ENCODE measurements at regions not wholly inside any gene's neighbourhood (a gene's known extent, or its start where the extent isn't known, plus 50 kb on each side); places are given as distances from the start of the nearest gene placed in this dataset.
"Not testable (repeated sequence)": the region's sequence is repeated elsewhere in the genome, so short reads cannot be mapped to it uniquely, and the experiment has no call there.

DNA sequence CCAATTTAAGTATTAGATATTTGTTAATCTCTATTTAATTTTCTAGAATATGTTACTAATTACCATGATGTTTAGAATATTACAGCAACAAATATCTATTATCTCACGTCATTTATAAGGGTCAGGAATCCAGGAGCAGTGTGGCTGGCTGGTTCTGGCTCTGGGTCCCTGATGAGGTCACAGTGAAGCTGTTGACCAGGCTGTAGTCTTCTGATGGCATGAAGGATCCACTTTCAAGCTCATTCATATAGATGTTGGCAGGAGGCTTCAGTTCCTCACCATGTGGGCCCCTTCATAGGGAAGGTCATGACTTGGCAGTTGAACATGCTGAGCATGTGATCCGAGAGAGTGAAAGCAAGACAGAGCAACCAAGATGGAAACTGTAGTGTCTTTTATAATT is 375.6 kb downstream of the ATP23 start:
- H3K4me3 ChIP-seq (ENCODE audit: low read depth, low read length): no peak overlapping the region
- H3K27ac ChIP-seq: no peak overlapping the region
- in situ Hi-C loops (cut with HindIII; ENCODE audit: low pct_ligation_motif_present, low sequenced_read_pairs): no loop called here
- no peak for DNase-seq
- TF ChIP-seq, protein P1, sequence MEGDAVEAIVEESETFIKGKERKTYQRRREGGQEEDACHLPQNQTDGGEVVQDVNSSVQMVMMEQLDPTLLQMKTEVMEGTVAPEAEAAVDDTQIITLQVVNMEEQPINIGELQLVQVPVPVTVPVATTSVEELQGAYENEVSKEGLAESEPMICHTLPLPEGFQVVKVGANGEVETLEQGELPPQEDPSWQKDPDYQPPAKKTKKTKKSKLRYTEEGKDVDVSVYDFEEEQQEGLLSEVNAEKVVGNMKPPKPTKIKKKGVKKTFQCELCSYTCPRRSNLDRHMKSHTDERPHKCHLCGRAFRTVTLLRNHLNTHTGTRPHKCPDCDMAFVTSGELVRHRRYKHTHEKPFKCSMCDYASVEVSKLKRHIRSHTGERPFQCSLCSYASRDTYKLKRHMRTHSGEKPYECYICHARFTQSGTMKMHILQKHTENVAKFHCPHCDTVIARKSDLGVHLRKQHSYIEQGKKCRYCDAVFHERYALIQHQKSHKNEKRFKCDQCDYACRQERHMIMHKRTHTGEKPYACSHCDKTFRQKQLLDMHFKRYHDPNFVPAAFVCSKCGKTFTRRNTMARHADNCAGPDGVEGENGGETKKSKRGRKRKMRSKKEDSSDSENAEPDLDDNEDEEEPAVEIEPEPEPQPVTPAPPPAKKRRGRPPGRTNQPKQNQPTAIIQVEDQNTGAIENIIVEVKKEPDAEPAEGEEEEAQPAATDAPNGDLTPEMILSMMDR (IDR thresholded peaks at IDR 0.05; ENCODE audit: low read depth, low read length, missing control alignments): no peak
- no peaks in the 10 kb centered on the region for H3K27me3 ChIP-seq (replicated peaks)
- H3K36me3 ChIP-seq (replicated peaks): no peaks in the 10 kb centered on the region

DNA sequence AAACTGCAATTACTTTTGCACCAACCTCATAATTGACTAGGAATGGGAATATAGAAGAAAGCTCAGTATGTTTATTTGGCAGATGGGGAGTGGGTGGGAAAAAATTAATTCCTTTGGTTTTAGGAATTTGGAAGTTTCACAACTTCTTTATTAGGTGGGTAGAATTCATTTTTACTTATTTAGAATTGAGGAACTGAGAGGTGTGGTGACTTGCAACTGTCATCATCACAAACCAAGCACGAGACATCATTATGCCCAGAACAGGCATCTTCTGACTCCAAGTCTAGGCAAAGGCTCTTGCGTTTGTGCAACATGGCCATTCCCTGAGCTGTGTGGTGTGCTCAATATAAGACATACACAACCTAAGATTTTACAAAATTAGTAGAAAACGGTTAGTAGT is 380.0 kb downstream of the ATP23 start:
- TF ChIP-seq, protein P1 (IDR thresholded peaks at IDR 0.05; ENCODE audit: low read depth, low read length, missing control alignments): no peak
- in situ Hi-C loops (cut with HindIII; ENCODE audit: low pct_ligation_motif_present, low sequenced_read_pairs): no loop called here
- Histone ChIP-seq H3K4me3 (ENCODE audit: low read depth, low read length) (no peak overlapping the region), H3K27ac (no peak overlapping the region), H3K36me3 (replicated peaks) (no peaks in the 10 kb centered on the region), H3K27me3 (replicated peaks) (no peaks in the 10 kb centered on the region)
- DNase-seq: no peak

DNA sequence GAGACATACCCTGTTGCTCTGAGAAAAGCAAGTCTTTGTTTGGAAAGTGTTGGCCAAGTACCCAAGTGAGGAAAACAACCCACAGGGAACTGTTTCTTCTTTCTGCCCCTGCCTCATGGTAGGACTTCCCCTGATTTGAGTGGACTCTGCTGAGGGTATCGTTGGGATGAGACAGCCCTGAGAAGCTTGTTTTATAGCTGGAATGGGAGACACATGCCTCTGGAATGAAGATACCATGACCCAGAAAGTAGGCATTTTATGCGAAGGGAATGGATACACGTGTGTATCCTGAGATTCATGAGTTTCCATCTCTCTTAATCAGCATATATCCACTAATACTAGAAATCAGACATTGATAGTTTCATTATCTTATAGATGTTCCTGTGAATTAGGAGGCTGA is 382.3 kb downstream of the ATP23 start:
- Histone ChIP-seq H3K27ac (no peak overlapping the region), H3K27me3 (replicated peaks) (no peaks in the 10 kb centered on the region), H3K4me3 (ENCODE audit: low read depth, low read length) (no peak overlapping the region), H3K36me3 (replicated peaks) (no peaks in the 10 kb centered on the region)
- TF ChIP-seq, protein P1 (IDR thresholded peaks at IDR 0.05; ENCODE audit: low read depth, low read length, missing control alignments): no peak
- no peak for DNase-seq
- in situ Hi-C loops (cut with HindIII; ENCODE audit: low pct_ligation_motif_present, low sequenced_read_pairs): no loop called here

DNA sequence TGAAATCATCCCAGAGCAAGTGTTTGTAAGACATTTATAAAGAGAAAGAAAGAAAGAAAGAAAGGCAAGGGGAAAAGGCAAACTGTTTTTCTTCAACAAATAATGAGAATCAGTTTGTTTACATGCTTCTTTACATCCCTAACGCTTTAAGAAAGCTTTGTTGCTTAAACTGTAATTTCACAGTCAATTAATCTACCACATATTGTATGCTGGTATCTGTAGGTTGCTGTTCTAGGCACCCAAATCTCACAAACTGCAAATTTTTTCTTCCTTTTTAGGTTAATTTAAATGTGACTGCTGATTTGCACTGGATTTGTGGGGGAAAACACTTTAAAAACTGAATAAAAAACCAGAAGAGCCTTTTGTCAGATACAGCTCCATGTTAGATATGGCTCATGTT is 384.2 kb downstream of the ATP23 start:
- TF ChIP-seq, protein P1 (IDR thresholded peaks at IDR 0.05; ENCODE audit: low read depth, low read length, missing control alignments): no peak
- Histone ChIP-seq H3K4me3 (ENCODE audit: low read depth, low read length) (no peak overlapping the region), H3K27ac (no peak overlapping the region), H3K27me3 (replicated peaks) (no peaks in the 10 kb centered on the region), H3K36me3 (replicated peaks) (no peaks in the 10 kb centered on the region)
- in situ Hi-C loops (cut with HindIII; ENCODE audit: low pct_ligation_motif_present, low sequenced_read_pairs): no loop called here
- DNase-seq: no peak

DNA sequence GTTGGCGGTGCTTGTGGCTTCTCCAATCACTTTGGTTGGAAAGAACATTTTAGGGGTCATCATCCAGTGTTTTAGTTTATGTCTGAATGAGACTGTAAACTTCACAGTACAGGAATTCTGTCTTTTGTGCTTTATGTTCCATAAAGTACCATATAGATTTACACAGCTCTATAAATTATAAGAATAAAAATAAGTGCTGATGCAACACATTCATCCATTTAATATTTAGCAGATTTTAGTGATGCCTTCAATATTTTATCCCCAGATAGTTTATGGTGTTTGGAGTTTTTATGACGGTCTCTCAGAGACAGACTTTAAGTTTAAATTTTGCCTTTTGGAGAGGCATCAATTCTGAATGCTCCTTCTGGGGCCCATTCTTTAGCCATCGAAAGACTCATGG is 385.2 kb downstream of the ATP23 start:
- Histone ChIP-seq H3K27me3 (replicated peaks) (no peaks in the 10 kb centered on the region), H3K4me3 (ENCODE audit: low read depth, low read length) (no peak overlapping the region), H3K27ac (no peak overlapping the region), H3K36me3 (replicated peaks) (no peaks in the 10 kb centered on the region)
- TF ChIP-seq, protein P1 (IDR thresholded peaks at IDR 0.05; ENCODE audit: low read depth, low read length, missing control alignments): no peak
- in situ Hi-C loops (cut with HindIII; ENCODE audit: low pct_ligation_motif_present, low sequenced_read_pairs): no loop called here
- no peak for DNase-seq

DNA sequence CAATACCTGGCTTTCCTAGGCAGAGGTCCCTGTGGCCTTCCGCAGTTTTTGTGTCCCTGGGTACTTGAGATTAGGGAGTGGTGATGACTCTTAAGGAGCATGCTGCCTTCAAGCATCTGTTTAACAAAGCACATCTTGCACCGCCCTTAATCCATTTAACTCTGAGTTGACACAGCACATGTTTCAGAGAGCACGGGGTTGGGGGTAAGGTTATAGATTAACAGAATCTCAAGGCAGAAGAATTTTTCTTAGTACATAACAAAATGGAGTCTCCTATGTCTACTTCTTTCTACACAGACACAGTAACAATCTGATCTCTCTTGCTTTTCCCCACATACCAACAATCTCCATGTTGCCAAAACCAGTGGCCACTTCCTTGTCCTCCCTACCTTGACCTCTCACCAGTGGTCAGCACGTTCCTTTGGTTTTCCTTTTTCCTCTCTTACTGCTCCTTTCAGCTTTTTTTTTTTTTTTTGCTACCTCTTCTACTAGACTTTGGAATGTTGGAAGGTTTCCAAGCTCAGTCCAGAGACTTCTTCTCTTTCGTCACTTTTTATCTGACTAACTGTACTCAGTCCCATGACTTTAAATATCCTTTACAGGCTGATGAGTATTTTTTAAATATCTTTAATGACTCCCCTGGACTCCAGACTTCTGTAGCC is 395.3 kb downstream of the ATP23 start:
- H3K27me3 ChIP-seq (replicated peaks); H3K4me3 ChIP-seq (ENCODE audit: low read depth, low read length); H3K36me3 ChIP-seq (replicated peaks); in situ Hi-C loops (cut with HindIII; ENCODE audit: low pct_ligation_motif_present, low sequenced_read_pairs): not testable (repeated sequence)
- DNase-seq: peak; percentile 90
- peak overlapping the region; percentile 85 for H3K27ac ChIP-seq

DNA sequence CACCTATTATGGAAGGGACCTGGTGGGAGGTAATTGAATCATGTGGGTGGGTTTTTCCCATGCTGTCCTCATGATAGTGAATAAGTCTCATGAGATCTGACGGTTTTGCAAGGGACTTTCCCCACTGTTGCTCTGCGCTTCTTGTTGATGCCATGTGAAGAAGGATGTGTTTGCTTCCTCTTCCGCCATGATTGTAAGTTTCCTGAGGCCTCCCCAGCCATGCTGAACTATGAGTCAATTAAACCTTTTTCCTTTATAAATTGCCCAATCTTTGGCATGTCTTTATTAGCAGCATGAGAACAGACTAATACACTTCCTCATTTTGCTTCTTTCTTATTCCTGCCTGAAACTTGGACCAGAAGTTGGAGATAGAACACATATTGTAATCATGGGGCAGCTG is 396.2 kb downstream of the ATP23 start:
- peak overlapping the region; percentile 85 for H3K27ac ChIP-seq
- H3K36me3 ChIP-seq (replicated peaks); H3K4me3 ChIP-seq (ENCODE audit: low read depth, low read length); H3K27me3 ChIP-seq (replicated peaks); in situ Hi-C loops (cut with HindIII; ENCODE audit: low pct_ligation_motif_present, low sequenced_read_pairs): not testable (repeated sequence)
- peak; percentile 59 for DNase-seq
